NCI-H460 (cell line): ENCODE measurements at regions not wholly inside any gene's neighbourhood (a gene's known extent, or its start where the extent isn't known, plus 50 kb on each side); places are given as distances from the start of the nearest gene placed in this dataset.

Source experiments
- DNase-seq: peaks from one replicate; pipeline ENCODE4 v3.0.0-alpha.2; 2016; ENCODE audit warnings: low read depth; ENCODE audit errors: extremely low read depth

DNA sequence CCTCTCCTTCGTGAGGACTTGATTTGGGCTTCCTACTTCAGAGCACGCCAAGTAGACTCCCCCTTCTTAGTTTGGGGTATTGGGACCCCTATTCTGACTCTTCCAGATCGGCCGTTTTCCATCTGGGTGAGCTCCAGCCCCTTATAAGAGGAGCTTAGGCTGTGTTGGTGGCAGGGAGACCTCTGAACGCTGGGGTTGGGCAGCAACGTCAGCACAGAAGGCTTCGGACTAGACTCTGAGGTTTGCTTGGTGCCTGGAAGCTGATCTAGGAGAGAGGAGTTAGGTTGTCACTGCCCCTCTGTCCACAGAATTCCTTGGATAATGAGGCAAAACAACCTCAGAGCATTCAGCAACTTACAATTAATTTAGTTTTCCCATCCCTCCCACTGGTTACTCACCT, 99.2 kb upstream of the RTL1 start:
- DNase-seq, result no peak

DNA sequence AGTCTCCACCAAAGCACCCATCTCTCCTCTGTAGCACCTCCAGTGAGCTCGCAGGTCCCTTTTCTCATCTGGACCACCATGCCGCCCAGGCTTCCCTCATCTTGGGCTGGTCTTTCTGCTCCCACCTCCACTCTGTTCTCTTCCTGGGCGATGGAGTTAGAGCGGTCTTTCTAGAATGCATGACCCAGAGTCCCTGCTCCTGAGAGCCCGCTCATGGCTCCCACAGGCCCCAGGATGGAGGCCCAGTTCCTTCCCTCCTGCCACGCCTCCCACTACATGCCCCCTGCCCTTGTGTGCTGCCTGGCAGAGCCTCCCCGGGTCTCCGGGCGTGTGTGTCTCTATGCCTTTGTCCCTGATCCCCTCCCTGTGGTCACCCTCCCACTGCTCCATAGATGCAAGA, 100.7 kb upstream of the RTL1 start:
- no peak for DNase-seq

DNA sequence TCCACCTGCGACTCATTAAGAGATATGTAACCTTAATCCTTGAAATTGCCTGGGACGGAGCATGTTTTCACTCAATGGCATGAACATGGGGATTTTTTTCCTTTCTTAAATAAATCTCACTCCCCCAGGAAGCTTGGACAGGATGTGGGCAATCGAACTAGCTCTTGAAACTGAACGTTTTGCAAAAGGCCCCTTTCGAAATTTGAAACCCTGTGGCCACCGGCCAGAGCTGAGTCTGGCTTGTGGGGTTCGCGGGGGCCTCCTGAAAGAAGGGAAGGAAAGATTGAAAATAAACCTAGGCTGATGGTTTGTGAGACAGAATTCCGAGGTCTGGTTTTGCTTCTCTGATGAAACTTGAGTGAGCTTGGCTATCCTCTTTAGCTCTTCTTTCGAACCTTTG, 101.4 kb upstream of the RTL1 start:
- DNase-seq, result no peak

DNA sequence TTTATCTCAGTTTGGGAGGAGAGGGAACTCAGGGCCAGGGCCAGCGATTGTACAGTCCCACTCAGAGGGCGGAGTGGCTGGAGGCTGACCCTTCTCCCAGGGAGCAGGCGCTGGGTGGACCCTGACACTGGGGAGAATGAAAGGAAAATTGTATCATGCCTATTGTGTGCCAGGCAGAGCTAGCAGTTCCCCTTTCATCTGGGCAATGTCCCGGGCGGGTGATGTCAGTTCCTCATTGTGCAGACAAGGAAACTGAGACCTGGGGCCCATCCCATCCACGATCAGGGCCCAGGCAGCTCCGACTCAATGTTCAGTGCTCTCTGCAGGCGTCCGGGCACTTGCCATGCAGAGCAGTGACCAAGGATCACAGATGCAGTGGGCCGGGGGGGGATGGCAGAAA, 101.9 kb upstream of the RTL1 start:
- no peak for DNase-seq

DNA sequence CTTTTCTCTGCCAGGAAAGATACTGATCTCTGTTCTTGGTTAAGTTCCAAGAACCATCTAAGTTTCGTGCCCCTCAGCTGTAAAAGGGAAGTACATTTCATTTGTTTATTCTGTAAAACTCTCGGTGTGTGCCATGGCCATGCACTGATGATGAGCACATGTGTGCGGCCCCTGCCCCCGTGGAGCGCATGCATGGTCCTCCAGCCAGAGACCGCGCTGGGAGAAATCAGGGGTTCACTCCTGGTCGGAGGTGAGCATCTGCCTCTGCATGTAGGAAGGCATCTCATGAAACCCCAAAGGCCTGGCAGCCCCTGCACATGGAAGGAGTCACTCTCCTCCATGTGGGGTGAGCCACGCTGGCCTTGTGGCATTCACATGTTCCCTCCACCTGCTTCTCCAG, 102.5 kb upstream of the RTL1 start:
- DNase-seq, result no peak

DNA sequence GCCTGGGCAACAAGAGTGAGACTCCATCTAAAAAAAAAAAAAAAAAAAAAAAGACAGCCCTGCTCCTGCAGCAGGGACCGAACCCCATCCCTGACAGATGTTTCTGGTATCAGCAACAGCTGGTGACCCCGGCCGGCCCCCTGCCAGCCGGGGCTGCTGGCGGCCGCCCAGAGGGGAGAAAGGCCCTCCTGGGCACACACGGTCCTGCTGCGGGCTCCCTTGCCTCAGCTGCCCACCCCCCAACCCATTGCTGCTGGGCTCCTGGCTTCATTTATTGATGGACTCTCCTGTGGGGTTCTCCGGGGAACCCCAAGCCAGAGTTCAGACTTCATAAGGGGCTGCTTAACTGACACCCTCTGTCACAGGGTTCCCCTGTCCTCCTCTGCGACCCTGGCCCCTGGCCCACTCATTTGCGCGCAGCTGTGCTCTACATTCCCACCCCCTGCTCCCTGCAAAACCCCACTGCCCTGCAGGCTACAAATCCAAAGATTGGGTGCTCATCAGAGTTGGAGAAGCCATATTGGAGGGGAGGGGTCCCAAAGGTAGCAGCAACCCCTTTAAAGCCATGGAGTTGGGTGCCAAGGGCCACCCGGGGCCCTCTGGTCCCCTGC, 103.6 kb upstream of the RTL1 start:
- no peak for DNase-seq

DNA sequence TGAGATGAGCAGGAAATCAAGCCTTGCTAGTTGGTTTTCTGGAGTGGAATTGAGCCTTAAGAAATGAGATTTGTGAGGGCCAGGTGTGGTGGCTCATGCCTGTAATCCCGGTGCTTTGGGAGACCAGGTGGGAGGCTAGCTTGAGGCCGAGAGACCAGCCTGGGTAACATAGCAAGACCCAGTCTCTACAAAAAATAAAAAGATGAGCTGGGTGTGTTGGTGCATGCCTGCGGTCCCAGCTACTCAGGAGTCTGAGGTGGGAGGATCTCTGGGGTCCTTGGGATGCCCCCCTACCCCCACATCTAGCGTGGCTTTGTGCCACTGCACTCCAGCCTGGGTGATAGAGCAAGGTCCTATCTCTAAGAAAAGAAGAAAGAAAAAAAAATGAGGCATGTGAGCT, 104.2 kb upstream of the RTL1 start:
- no peak for DNase-seq

DNA sequence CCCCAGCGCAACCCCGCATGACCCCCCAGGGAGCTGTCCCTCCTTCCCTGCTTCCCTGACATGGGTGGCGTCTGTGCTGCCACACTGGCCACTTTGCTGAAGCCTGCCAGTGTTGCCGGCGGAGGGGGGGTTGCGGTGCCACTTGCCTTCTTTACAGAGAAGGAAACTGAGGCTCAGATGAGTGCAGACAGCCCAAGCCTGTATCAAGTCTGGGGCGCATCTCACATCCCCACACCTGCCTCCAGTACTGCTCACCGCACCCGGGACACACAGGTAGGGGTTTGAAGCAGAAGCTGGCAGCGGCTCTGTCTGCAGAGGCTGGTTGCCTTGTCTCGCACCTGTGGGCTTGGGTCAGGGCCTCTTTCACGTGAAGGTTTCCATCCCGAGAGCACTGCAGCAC, 104.7 kb upstream of the RTL1 start:
- DNase-seq, result no peak

DNA sequence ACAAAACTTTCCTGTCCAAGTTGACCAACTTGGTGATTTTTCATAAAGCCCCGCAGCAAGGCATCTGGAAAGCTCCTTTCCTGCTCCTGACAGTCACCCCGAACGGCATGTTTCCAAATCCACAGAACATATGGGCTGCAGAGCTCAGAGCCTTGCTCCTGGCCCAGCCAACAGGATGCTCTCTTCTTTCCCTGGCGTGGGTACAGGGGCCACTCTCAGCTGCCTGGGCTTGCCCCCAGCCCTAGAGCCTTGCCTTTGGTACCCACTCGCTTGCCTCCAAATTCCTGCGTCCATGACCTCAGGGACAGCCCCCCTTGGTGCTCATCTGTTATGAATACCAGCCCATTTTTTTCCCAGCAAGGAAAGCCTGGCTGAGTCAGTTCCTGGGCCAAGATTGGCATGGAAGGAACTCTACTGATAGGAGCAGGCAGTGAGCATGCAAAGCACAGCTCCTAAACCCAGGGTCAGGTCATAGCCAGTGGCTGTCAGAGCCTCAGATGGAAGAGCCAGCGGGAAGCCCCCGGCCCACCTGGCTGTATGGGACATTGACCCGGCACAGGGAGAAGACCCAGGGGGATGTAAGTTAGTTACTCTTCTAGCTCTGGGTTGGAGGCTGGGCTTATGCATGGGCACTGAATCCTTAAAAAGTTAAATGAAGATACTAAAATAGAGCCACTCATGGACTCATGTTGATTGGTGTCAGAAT, 105.3 kb upstream of the RTL1 start:
- DNase-seq, result no peak

DNA sequence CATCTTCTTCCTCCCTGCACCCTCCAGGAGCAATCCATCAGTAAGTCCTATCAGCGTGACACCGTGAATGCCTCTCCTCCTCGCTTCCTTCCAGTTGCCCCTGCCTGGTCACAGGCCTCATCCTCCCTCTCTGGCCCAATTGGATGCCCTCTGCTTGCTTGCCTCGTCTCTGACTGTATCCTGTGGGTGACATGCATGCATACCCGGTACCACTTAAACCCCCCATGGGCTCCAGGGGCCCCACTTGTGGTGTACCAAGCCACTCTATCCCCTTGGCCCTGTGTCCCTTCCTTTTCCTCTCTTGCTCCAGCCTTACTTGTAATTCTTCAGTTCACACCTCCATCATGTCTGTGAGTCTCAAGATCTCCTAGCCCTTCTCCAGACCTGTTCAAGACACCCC, 106.0 kb upstream of the RTL1 start:
- no peak for DNase-seq

DNA sequence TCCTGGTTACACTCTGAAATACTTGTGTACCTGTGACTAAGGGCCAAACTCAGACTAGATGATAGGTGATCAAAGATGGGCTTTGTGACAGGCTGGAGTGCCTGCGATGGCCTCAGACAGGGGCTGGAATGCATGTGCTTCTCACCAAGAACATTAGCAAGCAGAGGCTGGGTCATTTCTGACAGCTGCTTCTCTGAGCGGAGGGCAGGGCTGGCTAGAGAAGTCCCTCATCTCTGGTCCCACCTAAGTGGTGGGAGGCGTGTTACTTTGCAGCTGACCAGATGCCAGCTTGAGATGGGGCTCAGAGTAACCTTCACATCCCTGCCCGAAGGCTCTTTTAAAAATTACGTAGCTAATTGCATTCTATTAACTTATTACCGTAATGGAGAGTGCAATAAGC, 106.8 kb upstream of the RTL1 start:
- DNase-seq, result no peak

DNA sequence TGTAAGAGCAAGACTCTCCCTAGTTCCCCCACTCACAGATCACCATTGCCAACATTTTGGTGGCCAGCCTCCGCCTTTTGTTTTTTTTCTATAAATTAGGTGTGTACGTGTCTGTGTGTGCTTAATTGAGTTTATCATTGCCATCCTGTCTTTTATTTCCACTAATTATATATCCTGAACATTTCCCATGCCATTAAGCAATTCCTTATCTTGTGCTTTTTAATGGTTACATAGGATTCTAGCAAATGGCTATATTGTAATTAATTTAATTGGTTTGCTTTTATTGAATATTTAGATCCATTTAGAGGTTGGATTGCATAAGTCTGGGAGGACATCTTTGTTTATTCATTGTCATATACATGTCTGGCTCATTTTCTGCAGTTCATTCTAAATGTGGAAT, 107.3 kb upstream of the RTL1 start:
- no peak for DNase-seq

DNA sequence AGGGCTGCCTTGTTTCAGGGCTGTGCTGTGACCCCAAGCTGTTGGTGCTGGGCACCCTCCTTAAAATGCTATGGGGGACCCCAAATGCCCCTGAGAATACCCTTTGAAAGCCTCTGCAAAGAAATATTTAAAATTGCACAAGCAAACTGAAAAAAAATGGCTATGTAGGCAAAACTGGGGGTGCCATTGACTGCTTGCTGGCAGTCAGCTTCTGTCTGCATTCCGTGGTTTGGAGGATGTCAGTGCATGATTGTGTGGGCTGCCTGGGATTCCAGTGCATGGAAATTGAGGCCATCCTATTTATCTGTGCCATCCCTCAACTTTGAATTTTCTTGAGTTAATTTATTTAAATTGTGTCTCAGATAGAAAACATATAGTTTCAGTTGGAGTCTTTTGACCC, 113.7 kb upstream of the RTL1 start:
- DNase-seq, result no peak

DNA sequence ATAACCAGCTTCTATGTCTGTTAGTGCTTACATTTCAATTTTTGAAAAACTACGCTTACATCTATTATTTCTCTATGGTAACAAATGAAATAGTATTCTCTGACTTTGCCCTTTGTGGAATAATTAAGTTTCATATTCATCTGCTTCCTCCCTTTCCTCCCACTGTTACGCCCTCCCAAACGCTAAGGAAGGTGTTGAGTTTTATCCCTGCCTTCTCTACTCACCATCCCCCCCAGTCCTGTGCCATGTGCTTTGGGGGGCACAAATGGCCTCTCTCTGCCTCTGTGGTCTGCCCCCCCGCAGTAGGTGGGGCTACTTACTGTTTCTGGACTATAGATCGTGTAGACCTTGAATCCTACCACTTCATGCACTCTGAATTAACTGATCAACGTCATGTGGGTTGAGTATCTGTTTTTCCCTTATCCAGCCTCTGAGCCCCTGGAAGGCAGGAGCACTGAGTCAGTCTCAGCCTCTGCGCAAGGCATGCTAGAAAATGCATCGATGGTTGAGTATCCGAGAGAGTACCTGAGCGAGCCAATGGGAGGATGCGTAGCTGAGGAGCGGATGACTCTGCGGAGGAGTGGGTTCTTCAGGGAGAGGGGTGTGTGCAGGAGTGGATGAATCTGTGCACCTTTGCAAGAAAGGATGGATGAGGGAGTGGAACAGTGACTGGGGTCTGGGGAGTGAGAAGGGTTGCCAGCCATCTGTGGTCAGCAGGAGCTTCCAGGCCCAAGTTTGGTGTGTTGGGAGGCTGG, 114.5 kb upstream of the RTL1 start:
- DNase-seq, result no peak

DNA sequence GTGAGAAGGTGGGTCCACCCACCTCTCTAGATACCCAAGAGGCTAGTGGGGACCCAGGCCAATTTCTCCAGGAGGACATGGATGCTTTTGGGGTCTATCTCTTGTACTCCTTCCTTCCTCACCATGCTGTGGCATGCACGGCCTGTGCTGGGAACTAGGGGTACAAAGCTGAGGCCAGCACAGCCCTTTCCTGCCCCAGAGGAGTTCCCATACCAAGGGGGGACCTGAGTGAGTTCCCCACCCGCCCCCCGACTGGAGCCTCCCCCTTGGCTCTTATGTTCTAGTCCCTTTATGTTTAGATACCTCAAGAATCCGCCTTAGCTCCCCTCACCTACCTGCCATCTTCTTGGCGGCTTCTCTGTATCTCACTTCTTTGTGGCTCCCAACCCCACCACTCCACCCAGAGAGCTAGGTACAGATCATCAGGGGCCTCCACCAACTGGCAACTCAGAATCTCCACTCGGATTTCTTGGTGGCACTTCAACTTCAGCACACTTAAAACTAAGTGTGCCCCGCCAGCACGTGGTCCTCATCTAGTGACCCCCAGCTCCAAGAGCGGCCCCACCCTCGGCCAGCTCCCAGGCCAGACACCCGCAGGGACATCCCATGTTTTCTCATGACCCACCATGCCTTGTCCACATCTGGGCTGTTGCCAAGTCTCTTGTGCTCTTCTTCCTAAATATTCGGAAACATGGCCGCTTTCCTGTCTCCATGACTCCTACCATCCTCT, 115.2 kb upstream of the RTL1 start:
- no peak for DNase-seq

DNA sequence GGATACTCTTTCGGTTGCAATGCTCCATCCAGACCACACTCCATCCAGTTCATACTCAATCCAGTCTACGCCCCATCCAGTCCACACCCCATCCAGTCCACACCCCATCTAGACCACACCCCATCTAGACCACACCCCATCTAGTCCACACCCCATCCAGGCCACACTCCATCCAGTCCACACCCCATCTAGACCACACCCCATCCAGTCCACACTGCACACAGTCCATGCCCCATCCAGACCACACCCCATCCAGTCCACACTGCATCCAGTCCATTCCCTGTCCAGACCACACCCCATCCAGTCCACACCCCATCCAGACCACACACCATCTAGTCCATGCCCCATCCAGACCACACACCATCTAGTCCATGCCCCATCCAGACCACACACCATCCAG, 116.0 kb upstream of the RTL1 start:
- DNase-seq, result no peak

DNA sequence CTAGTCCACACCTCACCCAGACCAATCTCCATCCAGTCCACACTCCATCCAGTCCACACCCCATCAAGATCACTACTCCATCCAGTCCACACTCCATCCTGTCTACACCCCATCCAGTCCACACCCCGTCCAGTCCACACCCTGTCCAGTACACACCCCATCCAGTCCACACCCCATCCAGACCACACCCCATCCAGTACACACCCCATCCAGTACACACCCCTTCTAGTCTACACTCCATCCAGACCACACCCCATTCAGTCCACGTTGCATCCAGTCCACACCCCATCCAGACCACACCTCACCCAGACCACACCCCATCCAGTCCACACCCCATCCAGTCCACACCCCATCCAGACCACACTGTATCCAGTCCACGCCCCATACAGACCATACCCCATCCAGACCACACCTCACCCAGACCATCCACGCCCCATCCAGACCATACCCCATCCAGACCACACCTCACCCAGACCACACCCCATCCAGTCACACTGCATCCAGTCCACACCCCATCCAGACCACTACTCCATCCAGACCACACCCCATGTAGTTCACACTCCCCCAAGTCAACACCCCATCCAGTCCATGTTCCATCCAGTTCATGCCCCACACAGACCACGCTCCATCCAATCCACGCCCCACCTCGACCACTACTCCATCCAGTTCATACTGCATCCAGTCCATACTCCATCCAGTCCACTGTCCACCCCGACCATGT, 116.6 kb upstream of the RTL1 start:
- no peak for DNase-seq

DNA sequence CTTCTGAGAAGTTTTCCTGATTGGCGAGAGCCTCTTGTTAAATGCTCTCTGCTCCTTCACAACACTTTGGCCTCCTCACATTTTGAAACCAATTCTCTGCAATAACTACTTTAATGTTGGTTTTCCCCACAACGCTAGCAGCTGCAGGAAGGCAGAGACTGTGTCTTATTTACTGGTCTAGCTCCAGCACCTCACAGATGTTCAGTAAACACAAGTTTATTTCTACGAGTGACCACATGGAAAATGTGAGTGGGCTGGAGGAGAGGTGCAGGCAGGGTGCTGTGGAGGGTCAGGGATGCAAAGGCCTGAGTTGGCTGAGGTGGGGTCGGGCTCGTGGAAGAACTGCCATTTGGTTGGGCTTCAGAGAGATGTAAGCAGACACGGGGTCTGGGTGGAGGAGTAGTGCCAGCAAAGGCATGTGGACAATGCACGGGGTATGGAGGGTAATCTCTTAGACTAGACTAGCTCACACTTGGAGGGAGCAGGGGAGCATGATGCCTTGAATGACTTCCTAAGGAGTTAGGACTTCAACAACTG, 117.4 kb upstream of the RTL1 start:
- DNase-seq, result no peak

DNA sequence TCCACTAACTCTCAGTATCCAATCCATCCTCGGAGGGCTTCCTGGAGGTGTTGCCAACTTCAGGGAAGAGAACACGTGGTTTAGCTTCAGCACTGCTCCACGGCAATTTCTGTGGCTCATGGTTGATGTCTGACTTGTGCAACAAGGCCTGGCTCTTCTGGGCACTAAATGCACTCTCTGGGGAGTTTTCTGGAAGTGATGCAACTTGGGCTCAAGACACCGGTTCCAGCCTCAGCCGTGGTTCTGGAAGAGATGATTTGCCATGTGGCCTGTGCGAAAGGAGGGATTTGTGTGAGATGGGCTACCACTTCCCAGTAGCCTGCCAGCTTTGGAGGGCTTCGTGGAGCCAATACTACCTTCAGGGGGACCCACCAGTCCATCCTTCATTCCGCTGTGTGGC, 118.6 kb upstream of the RTL1 start:
- DNase-seq, result no peak

DNA sequence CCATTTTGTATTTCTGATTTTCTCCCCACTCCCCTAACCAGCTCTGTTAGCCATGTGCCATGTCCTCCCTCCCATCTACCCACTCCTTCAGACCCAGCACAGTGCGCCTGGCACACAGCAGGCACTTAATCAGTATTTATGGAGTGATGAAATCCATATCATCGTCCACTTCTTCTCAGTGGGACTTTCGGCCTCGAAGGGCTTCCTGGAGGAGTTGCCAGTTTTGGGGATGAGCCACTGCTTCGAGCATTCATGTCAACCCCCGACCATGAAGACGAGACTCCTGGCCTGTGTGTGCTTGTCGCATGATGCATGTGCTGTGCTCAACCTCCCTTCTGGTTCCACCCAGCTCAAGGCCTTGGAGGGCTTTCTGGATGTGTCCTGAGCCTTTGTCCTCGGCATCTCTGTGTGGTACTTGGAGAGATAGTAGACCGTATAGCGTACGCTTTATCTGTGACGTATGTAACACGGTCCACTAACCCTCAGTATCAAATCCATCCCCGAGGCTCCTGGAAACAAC, 119.5 kb upstream of the RTL1 start:
- DNase-seq, result no peak
